Lower leg skin (tissue), 3 donors: ENCODE measurements at regions not wholly inside any gene's neighbourhood (a gene's known extent, or its start where the extent isn't known, plus 50 kb on each side); places are given as distances from the start of the nearest gene placed in this dataset.
"Not testable (repeated sequence)": the region's sequence is repeated elsewhere in the genome, so short reads cannot be mapped to it uniquely, and the experiment has no call there.

Experiments used
- DNase-seq, 2 donors: peaks; one replicate each; pipeline ENCODE4 v3.0.0-alpha.2; 2019; ENCODE audit warnings: low spot score in 2 of 2
- H3K4me3 ChIP-seq: fragments of 200-600 bp; sonication (generic); 2 replicates; pipeline ENCODE4 v1.5.1; 2017; ENCODE audit warnings: mild to moderate bottlenecking, low read depth; ENCODE audit not compliant: poor library complexity, severe bottlenecking
- WGBS, 2 donors: methylation state at CpG; one replicate each; pipeline ENCODE4 v1.1.5; 2018; 5-methylcytosine and 5-hydroxymethylcytosine counted together
- intact Hi-C: fragments of 100-400 bp; cut with DNase I; formaldehyde crosslinking; loops from one replicate; pipeline ENCODE4 v1.15.0; 2023; ENCODE audit warnings: low total_unique reads

DNA sequence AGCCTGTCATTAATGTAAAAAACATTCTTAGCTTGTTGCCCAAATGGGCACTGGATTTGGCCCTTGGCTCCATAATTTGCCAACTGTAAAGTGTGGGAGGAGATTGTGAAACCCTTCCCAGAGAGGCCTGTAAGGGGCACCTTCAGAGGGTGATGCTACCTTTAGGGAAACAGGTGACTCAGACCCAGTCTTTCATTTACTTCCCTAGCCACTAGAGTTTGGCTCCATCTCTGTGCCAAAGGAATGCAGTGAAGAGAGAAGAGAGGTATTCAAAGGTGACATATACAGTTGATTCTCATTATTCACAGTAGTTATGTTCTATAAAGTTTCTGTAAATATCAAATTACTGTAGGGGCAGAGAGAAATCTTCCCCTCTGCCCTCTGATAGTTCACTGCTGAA lies 116.7 kb downstream of the SPATA31A6 start:
- H3K4me3 ChIP-seq: not testable (repeated sequence)

GRCh38 chr9:42306625-42307024 lies 123.2 kb downstream of the SPATA31A6 start:
- 44 to 49% methylated on average over 2 of the region's 2 CpGs for WGBS, 2 donors
- DNase-seq, intact Hi-C loops, H3K4me3 ChIP-seq: not testable (repeated sequence)

More for the DNA sequence above, 116.7 kb downstream of the SPATA31A6 start:
- DNase-seq, intact Hi-C loops: not testable (repeated sequence)

DNA sequence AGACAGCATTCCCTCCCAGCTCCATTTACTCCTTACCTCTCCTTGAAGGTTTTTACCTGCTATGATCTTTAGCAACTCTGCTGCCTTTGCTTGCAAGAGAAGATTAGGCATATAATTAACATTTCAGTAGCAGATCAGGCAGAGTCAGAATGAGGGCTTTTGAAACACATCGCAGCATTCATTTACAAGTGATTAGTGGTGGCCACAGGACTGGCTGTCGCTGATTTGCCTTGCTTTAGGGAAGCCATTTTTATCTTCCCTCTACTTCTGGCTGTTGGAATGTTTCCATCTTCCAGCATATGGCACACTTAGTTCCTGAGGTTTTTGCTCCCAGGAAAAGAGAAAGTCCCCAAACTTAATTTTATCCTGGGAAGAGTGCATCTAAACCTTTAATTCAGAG lies 124.0 kb downstream of the SPATA31A6 start:
- 20 to 34% methylated on average over 2 of the region's 2 CpGs for WGBS, 2 donors

GRCh38 chr9:42310972-42311371 lies 127.5 kb downstream of the SPATA31A6 start:
- DNase-seq, intact Hi-C loops, H3K4me3 ChIP-seq: not testable (repeated sequence)
- 49 to 58% methylated on average over 2 of the region's 2 CpGs for WGBS, 2 donors

More for the DNA sequence above, 124.0 kb downstream of the SPATA31A6 start:
- intact Hi-C loops, DNase-seq, H3K4me3 ChIP-seq: not testable (repeated sequence)

- 95 to 96% methylated on average over 5 of the region's 5 CpGs for WGBS, 2 donors
- H3K4me3 ChIP-seq, intact Hi-C loops, DNase-seq: not testable (repeated sequence)
Observed at GRCh38 chr9:42316026-42316425, 132.6 kb downstream of the SPATA31A6 start.

DNA sequence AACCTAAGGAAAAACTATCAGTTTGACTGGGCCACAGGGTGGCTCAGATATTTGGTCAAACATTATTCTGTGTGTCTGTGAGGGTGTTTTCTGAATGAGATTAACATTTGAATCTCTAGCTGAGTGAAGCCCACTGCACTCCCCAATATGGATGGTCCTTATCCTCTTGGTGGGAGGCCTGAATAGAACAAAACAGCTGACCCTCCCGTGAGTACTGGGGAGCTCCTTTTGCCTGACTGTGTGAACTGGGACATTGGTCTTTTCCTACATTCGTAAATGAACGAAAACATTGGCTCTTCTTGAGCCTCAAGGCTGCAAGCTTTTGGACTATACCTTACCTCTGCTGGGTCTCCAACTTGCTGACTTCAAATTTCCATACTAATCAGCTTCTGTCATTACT lies 134.2 kb downstream of the SPATA31A6 start:
- H3K4me3 ChIP-seq, intact Hi-C loops, DNase-seq: not testable (repeated sequence)
- 52 to 59% methylated on average over 3 of the region's 3 CpGs for WGBS, 2 donors

- intact Hi-C loops, H3K4me3 ChIP-seq, DNase-seq: not testable (repeated sequence)
- 19 to 40% methylated on average over 7 of the region's 7 CpGs for WGBS, 2 donors
Observed at GRCh38 chr9:42323084-42323809, 139.8 kb downstream of the SPATA31A6 start.

- DNase-seq, intact Hi-C loops, H3K4me3 ChIP-seq: not testable (repeated sequence)
Observed at GRCh38 chr9:42325142-42325541, 141.7 kb downstream of the SPATA31A6 start.

GRCh38 chr9:42325561-42325960 lies 142.1 kb downstream of the SPATA31A6 start:
- 69 to 78% methylated on average over 2 of the region's 2 CpGs for WGBS, 2 donors
- DNase-seq, intact Hi-C loops, H3K4me3 ChIP-seq: not testable (repeated sequence)

DNA sequence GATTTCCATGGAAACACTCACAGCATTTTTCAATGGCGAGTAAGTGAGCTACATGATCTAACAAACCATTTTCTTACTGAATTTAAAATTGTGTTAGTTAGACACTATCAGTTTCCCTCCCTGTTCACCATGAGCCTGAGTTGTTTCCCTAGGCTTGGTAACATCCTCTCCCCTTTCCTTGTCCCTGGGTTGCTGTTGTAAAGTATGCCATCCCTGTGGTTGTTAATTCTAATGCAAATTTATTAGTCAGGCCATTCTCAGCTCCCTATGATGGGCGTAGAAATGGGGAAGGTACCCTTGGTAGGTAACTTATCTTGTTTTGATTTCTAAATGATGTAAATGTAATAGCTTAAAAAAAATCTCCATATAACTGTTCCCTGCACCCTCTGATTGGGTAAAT lies 143.0 kb downstream of the SPATA31A6 start:
- 63 to 65% methylated on average over 2 of the region's 2 CpGs for WGBS, 2 donors
- intact Hi-C loops, H3K4me3 ChIP-seq, DNase-seq: not testable (repeated sequence)

DNA sequence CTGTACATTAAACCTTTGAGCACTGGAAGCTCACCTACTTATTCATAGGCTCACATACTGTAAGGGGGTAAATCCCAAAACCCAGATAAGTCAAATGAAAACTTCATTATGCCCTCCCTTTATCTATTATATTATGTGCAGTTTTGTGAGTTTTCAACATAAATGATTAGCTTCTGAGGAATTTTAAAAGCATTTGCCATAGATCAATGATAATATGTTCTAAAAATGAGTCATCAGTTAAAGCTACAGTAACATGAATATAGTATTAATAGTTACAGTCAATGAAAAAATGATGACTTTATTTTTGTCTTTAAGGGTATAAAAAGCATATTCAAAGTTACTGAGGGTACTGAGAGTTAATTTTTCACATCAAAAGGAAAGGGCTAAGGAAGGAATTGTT lies 151.9 kb downstream of the SPATA31A6 start:
- H3K4me3 ChIP-seq, DNase-seq, intact Hi-C loops: not testable (repeated sequence)

DNA sequence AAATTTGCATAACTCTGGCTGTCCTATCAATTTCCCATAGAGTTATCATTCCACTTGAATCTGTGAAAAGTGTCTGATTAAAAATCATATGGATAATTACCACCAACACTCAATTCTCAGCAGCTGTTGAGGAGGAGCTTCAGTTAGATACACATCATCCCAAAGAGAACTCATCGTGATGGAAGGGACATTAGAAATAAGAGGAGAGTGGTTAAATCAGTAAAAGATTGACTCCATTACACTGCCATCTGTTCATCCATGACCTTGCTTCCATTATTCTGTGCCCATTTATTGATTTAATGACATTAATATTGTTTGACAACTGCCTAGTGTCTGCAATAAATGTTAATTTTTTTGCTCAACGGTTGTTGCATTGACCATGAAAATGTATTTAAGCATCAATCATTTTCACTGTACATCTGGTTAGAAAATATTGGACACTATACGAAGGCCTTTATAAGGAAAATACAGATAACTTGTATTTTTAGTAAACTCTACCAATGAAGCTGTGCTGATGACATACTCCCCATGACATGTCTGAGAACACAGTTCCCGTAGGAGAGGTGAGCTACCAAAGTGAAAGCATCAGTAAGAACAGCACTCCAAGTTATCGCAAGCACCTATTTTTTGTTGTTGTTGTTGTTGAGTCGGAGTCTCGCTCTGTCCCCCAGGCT lies 152.7 kb downstream of the SPATA31A6 start:
- H3K4me3 ChIP-seq, intact Hi-C loops, DNase-seq: not testable (repeated sequence)
- 79 to 84% methylated on average over 7 of the region's 7 CpGs for WGBS, 2 donors

DNA sequence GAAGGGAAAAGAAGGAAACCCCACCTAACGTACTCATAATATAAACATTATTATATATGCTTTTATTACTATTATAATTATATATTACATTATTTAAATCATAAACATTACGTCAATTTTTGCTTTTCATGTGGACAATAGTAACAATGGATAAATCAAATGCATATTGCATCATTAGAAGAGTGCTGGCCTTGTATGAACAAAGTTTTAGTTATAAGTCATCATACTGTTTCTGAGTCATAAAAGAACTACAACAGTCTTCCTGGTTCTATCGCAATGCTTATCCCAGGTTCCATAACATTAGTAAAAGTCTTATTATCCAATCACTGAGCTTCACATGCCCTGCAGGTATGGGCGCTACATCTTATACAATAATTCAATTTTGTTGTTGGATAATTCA lies 154.8 kb downstream of the SPATA31A6 start:
- intact Hi-C loops, DNase-seq, H3K4me3 ChIP-seq: not testable (repeated sequence)
- WGBS, 2 donors: 87% methylated on average over 4 of the region's 4 CpGs

- intact Hi-C loops: not testable (repeated sequence)
- 77 to 89% methylated on average over 2 of the region's 2 CpGs for WGBS, 2 donors
Observed at GRCh38 chr9:42339671-42340434, 156.4 kb downstream of the SPATA31A6 start.

GRCh38 chr9:42340435-42340723 lies 156.9 kb downstream of the SPATA31A6 start:
- intact Hi-C loops, DNase-seq, H3K4me3 ChIP-seq: not testable (repeated sequence)

More at GRCh38 chr9:42339671-42340434, 156.4 kb downstream of the SPATA31A6 start:
- not testable (repeated sequence) for H3K4me3 ChIP-seq, DNase-seq
